Uterus (tissue), 3 donors: ENCODE measurements at regions not wholly inside any gene's neighbourhood (a gene's known extent, or its start where the extent isn't known, plus 50 kb on each side); places are given as distances from the start of the nearest gene placed in this dataset.
"Not testable (repeated sequence)": the region's sequence is repeated elsewhere in the genome, so short reads cannot be mapped to it uniquely, and the experiment has no call there.

Source experiments
- DNase-seq, 2 donors: peaks; one replicate each; pipeline ENCODE4 v3.0.0-alpha.2; 2019 to 2020
- H3K27ac ChIP-seq, 2 donors: fragments of 200-600 bp; sonication (generic); 1 replicate in 1 of 2; 2 replicates in 1 of 2; pipeline ENCODE4 v1.5.1; 2016 to 2018
- H3K27me3 ChIP-seq, 2 donors: fragments of 200-600 bp; sonication (generic); one replicate each; pipeline ENCODE4 v1.5.1; 2018 to 2019; ENCODE audit warnings: control low read depth in 1 of 2
- H3K36me3 ChIP-seq, 2 donors: fragments of 200-600 bp; sonication (generic); one replicate each; pipeline ENCODE4 v1.5.1; 2019; ENCODE audit warnings: control low read depth in 1 of 2
- H3K4me1 ChIP-seq, 2 donors: fragments of 200-600 bp; sonication (generic); one replicate each; pipeline ENCODE4 v1.5.1; 2018 to 2019; ENCODE audit warnings: control low read depth in 1 of 2
- H3K4me3 ChIP-seq, 2 donors: fragments of 200-600 bp; sonication (generic); 1 replicate in 1 of 2; 2 replicates in 1 of 2; pipeline ENCODE4 v1.5.1; 2018 to 2019; ENCODE audit warnings: mild to moderate bottlenecking in 1 of 2
- H3K9me3 ChIP-seq, 2 donors: fragments of 200-600 bp; sonication (generic); one replicate each; pipeline ENCODE4 v1.5.1; 2019; ENCODE audit warnings: control low read depth in 1 of 2
- CTCF ChIP-seq, 4 experiments: fragments of 200-600 bp in 2 of 4; fragments of 450-650 bp in 2 of 4; sonication (generic) in 2 of 4; IDR thresholded peaks; one replicate each; pipeline ENCODE4 v1.5.1; 2016 to 2019; ENCODE audit warnings: antibody characterized with exemption in 4 of 4, mild to moderate bottlenecking in 2 of 4, moderate library complexity in 1 of 4
- POLR2A ChIP-seq, 2 donors: fragments of 450-650 bp; IDR thresholded peaks; one replicate each; pipeline ENCODE4 v1.6.1; 2016; ENCODE audit warnings: antibody characterized with exemption in 2 of 2, mild to moderate bottlenecking in 1 of 2, moderate library complexity in 1 of 2
- intact Hi-C: fragments of 100-400 bp; cut with DNase I; formaldehyde crosslinking; loops from one replicate; pipeline ENCODE4 v1.15.1; 2023; ENCODE audit warnings: low total_unique reads
- donor health status: DM: yes; HTN: yes; CAD: no.

- no peaks in the 10 kb centered on the region for H3K9me3 ChIP-seq
Observed at GRCh38 chr15:39260791-39261190, 320.1 kb upstream of the THBS1 start.

GRCh38 chr15:39261397-39262183, 319.3 kb upstream of the THBS1 start:
- H3K4me3 ChIP-seq, intact Hi-C loops, H3K36me3 ChIP-seq, H3K27ac ChIP-seq, DNase-seq, H3K27me3 ChIP-seq, H3K4me1 ChIP-seq, H3K9me3 ChIP-seq: not testable (repeated sequence)

More at GRCh38 chr15:39260791-39261190, 320.1 kb upstream of the THBS1 start:
- DNase-seq, result no peak
- H3K4me1 ChIP-seq, result no peaks in the 10 kb centered on the region
- H3K27ac ChIP-seq, result no peak overlapping the region
- TF ChIP-seq CTCF (IDR thresholded peaks at IDR 0.05), result no peak
- no peak for TF ChIP-seq POLR2A (IDR thresholded peaks at IDR 0.05)
- no peaks in the 10 kb centered on the region for H3K27me3 ChIP-seq
- no peaks in the 10 kb centered on the region for H3K36me3 ChIP-seq
- intact Hi-C loops, result no loop called here
- no peak overlapping the region for H3K4me3 ChIP-seq

GRCh38 chr15:39262995-39263772, 317.7 kb upstream of the THBS1 start:
- H3K27me3 ChIP-seq, H3K27ac ChIP-seq, DNase-seq, H3K36me3 ChIP-seq, H3K9me3 ChIP-seq, H3K4me1 ChIP-seq, intact Hi-C loops, H3K4me3 ChIP-seq: not testable (repeated sequence)

GRCh38 chr15:39265261-39265660, 315.6 kb upstream of the THBS1 start:
- Histone ChIP-seq H3K4me3 (no peak overlapping the region), H3K4me1 (no peaks in the 10 kb centered on the region), H3K9me3 (no peaks in the 10 kb centered on the region), H3K27me3 (no peaks in the 10 kb centered on the region), H3K36me3 (no peaks in the 10 kb centered on the region), H3K27ac (no peak overlapping the region)
- intact Hi-C loops, result no loop called here
- TF ChIP-seq POLR2A (IDR thresholded peaks at IDR 0.05) (no peak), CTCF (IDR thresholded peaks at IDR 0.05) (no peak)
- no peak for DNase-seq

GRCh38 chr15:39266890-39267289, 314.0 kb upstream of the THBS1 start:
- intact Hi-C loops, result no loop called here
- H3K4me3 ChIP-seq, result no peak overlapping the region
- H3K4me1 ChIP-seq, result no peaks in the 10 kb centered on the region
- DNase-seq, result no peak
- no peaks in the 10 kb centered on the region for H3K36me3 ChIP-seq
- H3K9me3 ChIP-seq, result no peaks in the 10 kb centered on the region
- H3K27me3 ChIP-seq, result no peaks in the 10 kb centered on the region
- H3K27ac ChIP-seq, result no peak overlapping the region
- TF ChIP-seq POLR2A (IDR thresholded peaks at IDR 0.05) (no peak), CTCF (IDR thresholded peaks at IDR 0.05) (no peak)

- H3K27me3 ChIP-seq, result no peaks in the 10 kb centered on the region
- no peak for DNase-seq
- no peaks in the 10 kb centered on the region for H3K9me3 ChIP-seq
- TF ChIP-seq CTCF (IDR thresholded peaks at IDR 0.05), result no peak
- TF ChIP-seq POLR2A (IDR thresholded peaks at IDR 0.05), result no peak
- H3K36me3 ChIP-seq, result no peaks in the 10 kb centered on the region
- no peak overlapping the region for H3K27ac ChIP-seq
- intact Hi-C loops, result no loop called here
- H3K4me3 ChIP-seq, result no peak overlapping the region
- no peaks in the 10 kb centered on the region for H3K4me1 ChIP-seq
Observed at GRCh38 chr15:39267685-39268084, 313.2 kb upstream of the THBS1 start.
